Type B pancreatic cell (in vitro differentiated cells): ENCODE measurements at regions not wholly inside any gene's neighbourhood (a gene's known extent, or its start where the extent isn't known, plus 50 kb on each side); places are given as distances from the start of the nearest gene placed in this dataset.

Experiments used
- DNase-seq: peaks from one replicate; pipeline ENCODE4 v3.0.0; 2021; ENCODE audit warnings: mixed read lengths; ENCODE audit not compliant: unreplicated experiment; ENCODE audit errors: extremely low spot score
- H3K27ac Mint-ChIP-seq: 2 replicates; pipeline ENCODE4 v1.8.0; 2021; ENCODE audit warnings: mild to moderate bottlenecking, mixed read lengths
- H3K27me3 Mint-ChIP-seq: 2 replicates; pipeline ENCODE4 v1.8.0; 2021; ENCODE audit warnings: mixed read lengths
- H3K36me3 Mint-ChIP-seq: 2 replicates; pipeline ENCODE4 v1.8.0; 2021; ENCODE audit warnings: mixed read lengths
- H3K4me1 Mint-ChIP-seq: one replicate; pipeline ENCODE4 v1.8.0; 2021; ENCODE audit warnings: mixed read lengths; ENCODE audit not compliant: unreplicated experiment
- H3K4me3 Mint-ChIP-seq: 2 replicates; pipeline ENCODE4 v1.8.0; 2021; ENCODE audit warnings: mild to moderate bottlenecking, mixed read lengths
- H3K9me3 Mint-ChIP-seq: 2 replicates; pipeline ENCODE4 v1.8.0; 2021; ENCODE audit warnings: mixed read lengths
- CTCF ChIP-seq: fragments of 200-600 bp; sonication (generic); conservative IDR thresholded peaks from 2 replicates; pipeline ENCODE4 v1.5.0; 2021; ENCODE audit warnings: antibody characterized with exemption, mild to moderate bottlenecking

- TF ChIP-seq CTCF: no peak
- Mint-ChIP-seq H3K36me3 (no peaks in the 10 kb centered on the region), H3K9me3 (no peaks in the 10 kb centered on the region), H3K27ac (no peak overlapping the region), H3K27me3 (peaks cover 28% of the 10 kb centered on the region), H3K4me1 (peaks cover 19% of the 10 kb centered on the region), H3K4me3 (no peak overlapping the region)
- DNase-seq: no peak
Measured at GRCh38 chr10:44313761-44314165, 71.1 kb downstream of the CXCL12 start.

- Mint-ChIP-seq H3K4me3 (peak overlapping the region; percentile 20), H3K27ac (no peak overlapping the region), H3K27me3 (peaks cover 28% of the 10 kb centered on the region), H3K36me3 (no peaks in the 10 kb centered on the region), H3K9me3 (no peaks in the 10 kb centered on the region), H3K4me1 (peaks cover 19% of the 10 kb centered on the region)
- DNase-seq: no peak
- TF ChIP-seq CTCF: no peak
Measured at GRCh38 chr10:44312401-44312800, 72.5 kb downstream of the CXCL12 start.

GRCh38 chr10:44311563-44312051 lies 73.3 kb downstream of the CXCL12 start:
- Mint-ChIP-seq H3K27me3 (peaks cover 25% of the 10 kb centered on the region), H3K4me3 (peak overlapping the region; percentile 53), H3K27ac (peak overlapping the region; percentile 5), H3K4me1 (peaks cover 19% of the 10 kb centered on the region), H3K9me3 (peaks cover 4% of the 10 kb centered on the region), H3K36me3 (no peaks in the 10 kb centered on the region)
- DNase-seq: no peak
- no peak for TF ChIP-seq CTCF

- peak overlapping the region; percentile 53 for H3K4me3 Mint-ChIP-seq
- peak; percentile 96 for TF ChIP-seq CTCF
- H3K27me3 Mint-ChIP-seq: peaks cover 24% of the 10 kb centered on the region
- DNase-seq: peak; percentile 92
- peaks cover 6% of the 10 kb centered on the region for H3K9me3 Mint-ChIP-seq
- peaks cover 19% of the 10 kb centered on the region for H3K4me1 Mint-ChIP-seq
- no peaks in the 10 kb centered on the region for H3K36me3 Mint-ChIP-seq
- H3K27ac Mint-ChIP-seq: peak overlapping the region; percentile 5
Measured at GRCh38 chr10:44310762-44311562, 73.9 kb downstream of the CXCL12 start.

GRCh38 chr10:44309939-44310761 lies 74.7 kb downstream of the CXCL12 start:
- TF ChIP-seq CTCF: no peak
- Mint-ChIP-seq H3K9me3 (peaks cover 6% of the 10 kb centered on the region), H3K27ac (no peak overlapping the region), H3K27me3 (peaks cover 20% of the 10 kb centered on the region), H3K36me3 (no peaks in the 10 kb centered on the region), H3K4me3 (no peak overlapping the region), H3K4me1 (peaks cover 19% of the 10 kb centered on the region)
- no peak for DNase-seq
